GM19328 (cell line): ENCODE measurements at regions not wholly inside any gene's neighbourhood (a gene's known extent, or its start where the extent isn't known, plus 50 kb on each side); places are given as distances from the start of the nearest gene placed in this dataset.

Experiments used
- ATAC-seq: cut with Tn5 transposase; IDR thresholded peaks from one replicate; pipeline ENCODE4 v1.9.1; 2021; ENCODE audit warnings: mild to moderate bottlenecking, moderate library complexity; ENCODE audit not compliant: unreplicated experiment

DNA sequence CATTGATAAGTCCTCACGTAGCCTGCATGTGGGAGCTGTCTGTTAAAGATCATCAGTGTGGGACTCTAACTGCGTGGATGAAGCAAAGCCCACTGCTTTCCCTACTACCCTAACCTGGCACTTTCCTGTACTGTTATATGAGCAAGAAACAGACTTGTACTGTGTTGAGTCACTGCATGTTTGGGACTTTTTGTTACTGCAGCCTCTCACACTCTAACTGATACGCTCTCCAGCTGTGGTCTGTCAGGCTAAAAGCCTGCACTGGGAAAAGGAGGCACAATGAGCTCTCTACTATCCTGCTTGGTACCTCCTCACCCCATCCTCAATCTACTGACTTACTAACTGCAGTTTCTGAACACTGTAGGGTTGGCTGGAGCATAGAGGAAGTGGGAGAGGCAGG is 93.7 kb upstream of the PLET1 start:
- ATAC-seq = no peak

DNA sequence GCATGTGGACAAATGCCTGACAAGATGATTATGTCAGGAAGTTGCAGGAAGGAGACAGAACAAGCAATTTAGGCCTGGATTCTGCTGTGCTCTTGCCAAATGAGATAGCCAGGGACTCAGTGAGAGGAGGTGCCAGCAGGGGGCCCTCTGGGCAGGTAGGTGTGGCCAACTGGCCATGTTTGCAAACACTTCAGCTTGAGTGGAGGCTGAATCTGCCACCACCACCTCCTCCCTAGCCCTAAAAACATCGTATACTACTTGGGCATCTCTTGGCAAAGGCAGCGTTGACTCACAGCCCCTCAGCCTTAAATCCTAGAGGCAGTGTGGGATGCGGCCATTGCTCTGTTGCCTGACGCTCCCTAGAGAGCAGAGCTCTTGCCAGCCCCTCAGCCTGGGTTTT is 95.1 kb upstream of the PLET1 start:
- ATAC-seq = no peak

DNA sequence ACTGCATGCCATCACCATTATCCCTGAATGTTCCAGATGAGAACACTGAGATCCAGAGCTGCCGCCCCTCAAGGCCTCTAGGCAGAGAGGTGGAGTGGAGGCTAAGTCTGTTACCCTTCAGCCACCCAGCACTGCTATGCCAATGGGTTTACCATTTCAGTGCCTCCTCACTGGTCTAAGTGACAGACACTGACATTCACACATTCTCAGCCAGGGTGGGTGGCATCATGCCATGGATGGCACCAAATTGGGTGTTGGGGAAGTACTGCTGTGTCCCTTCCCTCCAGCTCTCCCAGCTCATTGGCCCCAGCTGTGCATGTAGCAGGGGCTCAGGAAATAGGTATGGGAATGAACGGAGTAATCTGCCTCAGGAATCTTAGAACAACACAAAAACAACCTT is 96.8 kb upstream of the PLET1 start:
- no peak for ATAC-seq

DNA sequence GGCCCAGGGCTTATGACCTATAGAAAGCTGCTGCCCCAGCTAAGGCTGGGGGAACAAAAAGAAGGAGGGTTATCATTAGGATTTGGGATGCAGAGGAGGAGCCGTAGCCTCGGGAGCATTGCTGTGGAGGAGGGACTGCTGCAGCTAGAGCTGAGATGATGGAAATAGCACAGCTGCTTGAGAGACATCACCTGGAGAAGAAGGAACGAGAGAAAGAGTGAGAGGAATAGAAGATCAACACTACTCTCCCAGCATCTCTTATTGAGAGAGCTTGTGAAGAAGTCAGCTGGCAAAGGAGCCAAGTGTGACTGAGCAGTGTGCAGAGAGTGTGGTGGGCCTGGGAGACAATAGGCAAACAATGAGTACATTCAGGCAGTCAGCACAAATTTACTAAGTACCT is 100.7 kb upstream of the PLET1 start:
- ATAC-seq = no peak

DNA sequence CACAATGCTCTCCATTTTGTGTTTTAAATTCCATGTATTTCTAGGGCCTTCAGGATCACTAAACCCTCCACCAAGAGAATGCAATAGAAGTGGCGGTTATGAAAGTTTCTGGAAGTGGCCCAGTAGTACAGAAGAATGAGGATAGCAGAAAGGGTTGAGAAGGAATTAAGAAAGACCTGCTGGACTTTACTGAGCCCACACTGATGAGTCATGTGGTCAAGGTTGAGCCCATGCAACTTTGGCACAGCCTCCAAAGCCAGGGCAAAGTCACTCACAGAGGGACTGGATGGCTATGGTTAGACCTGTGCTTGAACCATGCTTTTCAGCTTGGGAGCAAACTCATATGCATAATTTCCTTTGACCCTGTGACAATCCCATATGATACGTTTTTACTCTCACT is 102.9 kb upstream of the PLET1 start:
- ATAC-seq = no peak

DNA sequence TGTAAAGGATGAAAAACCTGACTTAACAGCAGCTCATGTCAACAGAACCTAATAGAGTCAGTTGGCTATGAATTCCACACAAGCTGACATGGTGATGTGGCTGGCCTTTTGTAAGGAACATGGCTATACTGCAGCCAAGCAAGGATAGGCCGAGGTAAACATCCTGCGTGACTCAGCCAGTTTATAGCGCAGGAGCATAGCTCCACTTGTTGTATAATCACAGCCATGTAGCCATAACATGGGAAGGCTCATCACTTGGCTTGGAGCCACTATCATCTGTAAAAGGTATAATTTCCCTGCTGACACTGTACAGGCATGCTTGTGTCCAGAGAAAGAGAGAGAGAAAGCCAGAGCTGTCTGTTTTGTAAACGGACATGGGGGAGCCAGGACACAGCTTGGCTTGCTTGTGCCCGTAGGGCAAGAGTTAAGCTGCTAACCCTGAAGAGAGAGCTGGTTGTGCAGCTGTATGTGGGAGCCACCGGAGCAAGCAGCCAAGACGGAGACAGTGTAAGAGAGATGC is 104.4 kb upstream of the PLET1 start:
- no peak for ATAC-seq

DNA sequence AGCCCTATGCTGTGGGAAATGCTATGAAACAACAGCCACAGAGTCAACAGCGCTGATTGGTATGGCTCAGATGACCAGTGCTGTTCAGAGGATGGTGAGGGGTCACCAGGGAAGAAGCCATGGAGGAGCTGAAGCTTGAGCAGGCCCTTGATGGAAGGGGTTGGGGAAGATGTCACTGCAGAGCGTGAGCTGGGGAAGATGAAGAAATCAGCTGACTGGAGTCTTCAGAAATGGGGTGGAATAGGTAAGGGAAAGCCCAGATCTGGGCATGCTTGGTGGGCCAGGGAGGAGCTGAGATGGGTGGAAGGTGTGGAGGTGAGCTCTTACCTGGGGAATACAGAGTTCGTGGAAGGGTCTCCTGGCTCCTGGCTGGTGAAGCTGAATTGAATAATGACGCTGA is 105.4 kb upstream of the PLET1 start:
- no peak for ATAC-seq

DNA sequence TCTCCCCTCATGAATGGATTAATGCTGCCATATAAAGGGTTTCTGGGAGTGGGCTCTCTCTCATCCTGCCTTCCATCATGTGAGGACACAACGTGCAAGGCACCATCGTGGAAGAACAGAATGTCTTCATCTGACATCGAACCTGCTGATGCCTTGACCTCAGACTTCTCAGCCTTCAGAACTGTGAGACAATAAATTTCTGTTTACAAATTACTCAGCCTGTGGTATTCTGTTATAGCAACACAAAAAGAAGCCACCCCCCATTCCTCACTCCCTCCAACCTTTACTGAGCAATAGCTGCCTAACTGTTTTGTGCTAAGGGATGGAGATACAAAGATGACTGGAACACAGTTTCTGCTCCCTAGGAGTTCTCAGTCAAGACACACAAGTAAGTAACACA is 106.1 kb upstream of the PLET1 start:
- ATAC-seq = no peak

DNA sequence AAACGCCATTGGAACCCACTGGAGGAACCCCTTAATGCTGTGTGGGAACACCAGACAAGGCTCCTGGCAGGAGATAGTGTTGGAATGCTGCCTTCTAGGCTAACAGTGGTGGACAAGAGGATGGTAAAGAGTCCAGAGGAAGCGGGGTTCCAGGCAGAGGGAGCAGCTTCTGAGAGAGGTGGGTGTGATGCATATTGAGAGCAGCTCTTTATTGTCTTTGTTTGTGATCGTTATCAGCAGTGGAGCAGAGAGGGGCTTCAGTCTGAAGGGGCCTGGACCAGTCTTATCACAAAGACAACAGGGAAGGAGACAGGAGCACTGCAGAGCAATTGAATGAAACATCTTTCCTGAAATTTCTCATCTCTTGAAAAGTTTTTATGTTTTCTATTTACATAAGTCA is 106.8 kb upstream of the PLET1 start:
- ATAC-seq = no peak

DNA sequence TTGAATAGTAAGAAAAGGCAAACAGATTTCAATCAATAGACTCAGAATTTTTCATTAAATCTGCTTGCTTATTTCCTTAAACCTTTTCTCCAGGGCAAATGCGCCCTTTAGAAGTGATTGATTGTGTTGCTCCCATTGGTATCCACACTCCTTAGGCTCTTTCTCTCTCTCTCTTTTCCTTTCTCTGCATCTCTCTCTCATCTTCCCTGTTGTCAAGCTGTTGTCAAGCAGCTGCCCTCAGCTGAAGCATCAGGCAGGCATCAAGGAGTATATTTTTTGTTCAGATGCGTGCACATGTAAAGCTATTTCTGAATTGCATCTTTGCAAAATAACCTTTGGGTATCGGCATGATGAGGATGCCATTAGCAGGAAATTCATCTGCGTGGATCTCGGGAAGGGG is 107.2 kb upstream of the PLET1 start:
- no peak for ATAC-seq

DNA sequence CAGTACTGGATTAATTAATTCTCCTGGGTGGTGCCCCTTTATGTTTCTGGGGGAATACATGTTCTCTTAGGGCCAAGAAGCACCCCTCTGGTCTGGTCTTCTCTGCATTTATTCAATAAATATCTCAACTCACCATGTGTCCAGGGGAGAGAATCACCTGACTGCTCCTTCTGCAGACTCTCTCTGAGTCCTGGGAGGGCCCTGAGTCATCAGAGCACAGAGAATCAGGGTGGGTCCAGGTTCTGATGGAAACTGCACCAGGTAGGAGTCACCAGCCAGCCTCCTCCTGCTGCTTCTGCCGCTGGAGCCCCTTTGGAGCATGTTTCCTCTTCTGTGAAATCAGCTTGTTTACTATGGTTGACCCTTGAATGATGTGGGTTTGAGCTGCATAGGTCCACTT is 107.7 kb upstream of the PLET1 start:
- no peak for ATAC-seq

DNA sequence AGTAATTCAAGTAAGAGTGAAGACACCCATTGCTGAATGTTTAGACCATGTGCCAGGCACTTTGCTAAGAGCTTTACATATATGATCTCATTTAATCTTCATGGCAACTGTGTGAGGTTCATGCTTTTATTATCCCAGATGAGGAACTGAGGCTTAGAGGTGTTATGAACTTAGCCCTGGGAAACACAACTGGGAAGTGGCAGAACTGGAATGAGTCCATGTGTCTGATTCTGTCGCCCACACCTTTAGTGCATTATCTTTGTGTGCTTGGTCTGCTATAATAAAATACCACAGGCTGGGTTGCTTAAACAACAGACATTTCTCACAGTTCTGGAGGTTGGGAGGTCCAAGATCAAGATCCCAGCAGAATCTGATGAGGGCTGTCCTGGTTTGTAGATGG is 108.7 kb upstream of the PLET1 start:
- ATAC-seq = no peak

DNA sequence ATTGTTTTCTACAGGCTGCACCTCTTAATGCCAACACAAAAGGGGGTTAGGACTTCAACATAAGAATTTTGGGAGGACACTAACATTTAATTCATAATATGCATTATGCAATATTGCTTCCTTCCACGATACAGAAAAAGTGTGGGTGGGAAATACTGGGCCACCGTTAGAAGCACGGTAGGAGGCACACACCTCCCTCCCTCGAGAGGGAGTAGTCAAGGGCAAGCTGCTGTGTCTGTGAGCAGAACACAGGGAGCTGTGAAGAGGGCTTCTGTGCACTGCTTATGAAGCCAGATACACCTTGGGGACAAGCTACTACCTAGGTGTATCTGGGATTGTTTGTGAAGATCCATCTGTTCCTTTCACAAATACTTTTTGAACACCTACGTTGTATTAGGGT is 109.3 kb upstream of the PLET1 start:
- no peak for ATAC-seq

DNA sequence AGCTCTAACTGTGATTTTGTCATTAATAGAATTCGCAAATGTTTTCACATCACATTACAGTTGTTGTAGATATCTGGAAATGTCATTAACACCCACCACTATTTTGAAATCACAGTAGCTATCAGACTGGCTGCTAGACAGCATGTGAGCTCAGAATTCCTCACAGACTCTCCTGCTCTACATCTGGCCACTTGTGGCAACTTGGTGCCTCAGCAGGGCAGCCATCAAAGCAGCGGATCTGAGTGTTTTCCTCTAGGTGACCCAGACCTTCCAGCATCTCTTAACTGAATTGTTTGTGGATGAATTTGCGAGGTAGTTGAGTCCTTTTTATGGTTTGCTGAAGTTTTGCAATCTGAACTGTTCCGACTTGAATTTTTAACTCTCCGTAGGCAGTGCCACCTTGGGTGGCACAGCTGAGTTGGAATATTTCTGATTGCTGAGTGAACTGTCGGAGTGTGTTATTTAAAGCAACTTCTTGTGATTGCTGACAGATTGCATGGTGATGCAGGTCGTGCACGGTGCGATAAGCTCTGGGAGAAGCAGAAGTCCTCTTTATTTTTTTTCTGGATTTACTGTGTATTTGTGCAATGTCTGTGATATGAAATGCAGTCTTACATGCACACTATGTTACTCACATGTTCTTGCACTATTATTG is 114.0 kb upstream of the PLET1 start:
- no peak for ATAC-seq

DNA sequence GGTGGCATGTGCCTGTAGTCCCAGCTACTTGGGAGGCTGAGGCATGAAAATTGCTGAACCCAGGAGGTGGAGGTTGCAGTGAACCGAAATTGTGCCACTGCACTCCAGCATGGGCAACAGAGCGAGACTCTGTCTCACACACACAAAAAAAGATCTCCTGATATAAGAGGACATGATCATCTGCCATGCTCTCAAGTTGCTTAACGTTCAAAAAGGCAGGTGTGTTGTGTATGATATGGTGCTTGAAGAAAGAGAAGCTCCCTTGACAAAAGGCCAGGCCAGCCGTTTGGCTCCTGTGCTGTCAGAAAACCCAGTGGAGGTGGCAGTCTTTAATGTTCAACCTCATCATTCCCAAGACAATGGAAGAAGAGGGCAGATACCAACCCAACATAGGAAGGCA is 117.3 kb upstream of the PLET1 start:
- ATAC-seq = no peak

DNA sequence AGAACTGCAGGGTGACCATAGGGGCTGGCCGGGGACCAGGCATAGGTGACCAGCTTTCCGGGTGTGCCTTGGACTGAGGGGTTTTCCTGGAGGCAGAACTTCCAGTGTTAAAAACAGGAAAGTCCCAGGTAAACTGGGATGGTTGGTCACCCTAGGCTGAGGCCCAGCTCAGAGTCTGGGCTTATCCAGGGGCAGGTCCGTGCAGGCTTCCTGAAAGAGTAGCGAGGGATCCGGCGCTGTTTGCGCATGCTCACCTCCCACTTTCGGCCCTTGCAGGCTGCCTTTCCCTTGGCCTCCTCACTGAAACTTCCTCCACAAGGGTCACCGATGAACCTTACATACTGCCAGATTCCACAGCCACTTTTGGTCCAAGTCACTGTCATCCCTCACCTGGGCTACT is 119.8 kb upstream of the PLET1 start:
- no peak for ATAC-seq

DNA sequence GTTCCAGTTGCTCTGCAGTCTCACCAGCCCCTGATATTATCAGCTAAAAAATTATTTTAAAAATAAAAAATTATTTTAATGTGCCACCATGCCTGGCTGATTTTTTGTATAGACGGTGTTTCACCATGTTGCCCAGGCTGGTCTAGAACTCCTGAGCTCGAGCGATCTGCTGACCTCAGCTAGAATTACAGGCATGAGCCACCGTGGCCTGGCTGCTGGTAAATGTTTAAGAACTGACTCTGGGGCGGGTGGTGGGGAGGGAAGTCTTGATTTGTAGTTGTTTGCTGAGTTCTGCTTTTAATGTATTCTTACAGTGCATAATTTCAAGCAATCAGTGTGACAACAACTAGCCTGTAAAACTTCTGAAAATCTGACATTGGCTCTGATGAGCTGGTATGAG is 120.9 kb upstream of the PLET1 start:
- no peak for ATAC-seq

DNA sequence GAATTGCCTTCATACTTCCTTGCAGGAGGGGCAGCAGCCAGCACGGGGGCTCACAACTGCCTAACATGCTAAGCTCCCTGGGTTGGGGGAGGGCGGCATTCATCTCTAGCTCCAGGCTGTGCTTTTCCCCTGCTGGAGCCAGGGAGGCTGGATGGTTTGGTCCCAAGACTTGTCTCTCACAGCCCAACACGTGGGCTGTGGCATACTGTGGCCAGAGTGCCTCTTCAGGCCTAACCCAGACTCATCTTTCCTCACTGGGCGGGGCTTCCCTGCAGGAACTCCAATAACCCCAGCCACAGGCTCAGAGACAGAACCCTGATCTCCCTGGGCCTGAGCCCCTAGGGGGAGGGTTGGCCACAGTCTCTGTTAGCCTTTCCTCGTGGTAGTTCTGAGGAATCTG is 121.9 kb upstream of the PLET1 start:
- ATAC-seq = no peak

DNA sequence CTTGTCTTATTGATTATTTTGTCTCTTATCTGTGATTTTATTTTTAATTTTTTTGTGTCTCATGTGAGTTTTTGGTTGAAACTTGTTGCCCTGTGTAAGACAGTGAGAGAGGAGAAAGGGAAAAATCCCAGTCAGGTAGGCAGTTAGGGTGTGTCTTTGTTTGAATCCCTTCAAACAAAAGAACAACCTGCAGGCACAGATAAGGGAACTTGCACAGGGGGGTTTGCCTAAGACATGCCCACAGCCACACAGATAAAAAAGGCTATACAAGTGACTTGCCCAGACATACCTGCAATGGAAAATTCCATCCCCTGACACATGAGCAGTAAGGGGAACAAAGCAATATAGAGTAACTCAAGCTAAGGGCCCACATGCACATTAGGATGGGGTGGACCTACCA is 127.8 kb upstream of the PLET1 start:
- no peak for ATAC-seq

DNA sequence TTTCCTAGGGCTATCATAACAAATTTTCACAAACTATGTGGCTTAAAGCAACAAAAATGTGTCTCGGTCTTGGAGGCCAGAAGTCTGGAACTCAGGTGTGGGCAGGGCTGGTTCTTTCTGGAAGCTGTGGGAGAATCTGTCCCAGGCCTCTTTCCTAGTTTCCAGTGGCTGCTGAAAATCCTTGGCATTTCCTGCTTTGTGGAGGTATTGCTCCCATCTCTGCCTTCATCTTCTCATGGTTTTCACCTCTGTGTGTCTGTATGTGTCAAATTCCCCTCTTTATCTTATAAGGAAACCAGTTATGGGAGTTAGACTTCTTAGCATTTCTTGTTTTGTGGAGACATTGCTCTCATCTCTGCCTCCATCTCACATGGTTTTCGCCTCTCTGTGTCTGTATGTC is 130.4 kb upstream of the PLET1 start:
- no peak for ATAC-seq

DNA sequence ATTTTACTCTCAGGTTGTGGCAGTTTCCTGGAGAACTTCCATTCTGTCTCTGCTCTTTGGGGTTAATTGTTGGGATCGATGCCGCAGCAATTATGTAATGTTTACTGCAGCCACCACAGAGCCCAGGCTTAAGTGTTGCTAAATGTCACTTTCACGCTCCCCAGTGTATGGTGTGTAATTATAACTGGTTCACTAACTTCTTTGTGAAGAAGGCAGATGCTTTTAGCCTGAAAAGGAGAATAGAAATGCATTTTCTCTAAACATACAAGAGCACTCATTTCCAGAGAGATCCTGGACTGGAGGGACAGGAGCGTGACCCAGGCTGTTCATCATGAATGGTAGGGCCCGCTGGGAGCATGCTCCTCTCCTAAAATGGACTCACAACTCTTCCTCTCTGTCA is 132.2 kb upstream of the PLET1 start:
- no peak for ATAC-seq

DNA sequence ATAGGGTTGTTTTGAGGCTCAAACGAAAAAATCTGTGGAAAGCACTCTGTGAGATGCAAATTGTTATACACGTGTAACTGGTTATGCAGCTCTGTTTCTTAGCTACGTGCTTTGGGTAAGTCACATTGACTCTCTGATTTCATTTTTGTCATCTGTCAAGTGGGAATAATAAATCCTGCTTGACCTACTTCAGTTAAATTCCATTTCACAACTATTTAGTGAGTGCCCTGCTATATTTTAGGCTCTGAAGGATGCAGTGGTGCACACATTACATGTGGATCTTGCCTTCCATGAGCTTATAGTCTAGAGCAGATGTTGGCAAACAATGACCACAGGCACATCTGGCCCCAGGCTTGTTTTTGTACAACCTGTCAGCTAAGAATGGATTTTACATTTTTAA is 133.6 kb upstream of the PLET1 start:
- ATAC-seq = no peak

DNA sequence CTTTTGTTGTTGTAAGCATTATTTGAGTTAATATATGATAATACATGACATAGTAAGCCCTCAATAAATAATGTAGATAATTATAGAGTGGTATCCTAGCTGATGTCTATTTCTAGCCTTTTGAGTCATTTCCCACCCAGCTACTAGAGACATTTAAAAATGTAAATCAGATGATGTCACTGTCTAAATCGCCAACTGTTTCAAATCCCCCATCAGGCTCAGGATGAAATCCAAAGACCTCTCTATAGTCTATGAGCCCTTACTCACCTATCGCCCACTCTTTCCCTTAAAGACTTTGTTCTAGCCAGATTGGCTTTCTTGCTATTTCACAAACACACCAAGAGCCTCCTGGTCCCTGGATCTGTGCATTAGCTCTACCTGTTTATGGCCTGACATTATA is 135.4 kb upstream of the PLET1 start:
- no peak for ATAC-seq
